DMS153 treated with DMSO at 0.1 percent for 48 hours (cell line): ENCODE measurements at regions not wholly inside any gene's neighbourhood (a gene's known extent, or its start where the extent isn't known, plus 50 kb on each side); places are given as distances from the start of the nearest gene placed in this dataset.
A peak's percentile ranks its signal among the peaks of the same experiment; 100 is the strongest.
"Not testable (repeated sequence)": the region's sequence is repeated elsewhere in the genome, so short reads cannot be mapped to it uniquely, and the experiment has no call there.

Source experiments
- DNase-seq: peaks from one replicate; lab custom pipeline; 2025; ENCODE audit not compliant: unreplicated experiment; lab: John Stamatoyannopoulos, UW

GRCh38 chr6:14384175-14384949 lies 266.8 kb downstream of the CD83 start:
- DNase-seq = peak; percentile 12

DNA sequence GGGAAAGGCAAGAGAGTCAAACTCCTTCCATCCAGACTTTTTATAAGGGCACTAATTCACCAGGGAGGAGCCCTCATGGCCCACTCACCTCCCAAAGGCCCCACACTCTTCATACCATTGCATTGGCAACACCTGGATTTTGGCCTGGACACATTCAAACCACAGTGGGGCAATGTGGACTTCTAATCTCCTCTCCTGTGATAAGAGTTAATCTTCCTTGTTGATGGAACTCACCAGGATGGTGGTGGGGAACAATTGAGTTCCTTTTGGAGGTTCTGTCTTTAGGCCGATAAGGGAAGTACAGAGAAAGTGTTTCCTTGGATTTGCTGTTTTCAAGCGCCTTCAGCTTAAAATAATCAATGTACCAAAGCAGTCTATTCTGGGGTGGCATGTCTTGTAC lies 268.7 kb downstream of the CD83 start:
- DNase-seq = no peak

DNA sequence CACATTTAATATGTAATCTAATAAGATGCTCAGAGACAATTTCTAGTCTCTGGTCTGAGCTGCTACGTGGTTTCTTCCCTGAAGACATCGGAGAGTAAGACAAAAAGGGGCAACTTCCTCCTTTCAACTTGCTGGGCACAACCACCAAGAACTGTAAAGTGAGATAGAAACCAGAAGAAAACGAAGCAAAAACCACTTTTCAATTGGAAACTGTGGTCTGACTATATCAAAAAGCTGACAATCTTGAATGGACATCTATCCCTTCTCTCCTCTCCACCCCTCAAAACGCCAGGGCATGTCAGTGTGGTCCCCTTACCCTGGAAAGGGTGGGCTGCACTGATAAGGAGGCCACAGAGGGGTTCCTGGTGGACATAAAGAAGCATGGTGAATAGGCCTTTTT lies 269.1 kb downstream of the CD83 start:
- no peak for DNase-seq

GRCh38 chr6:14388371-14388770 lies 270.8 kb downstream of the CD83 start:
- no peak for DNase-seq

DNA sequence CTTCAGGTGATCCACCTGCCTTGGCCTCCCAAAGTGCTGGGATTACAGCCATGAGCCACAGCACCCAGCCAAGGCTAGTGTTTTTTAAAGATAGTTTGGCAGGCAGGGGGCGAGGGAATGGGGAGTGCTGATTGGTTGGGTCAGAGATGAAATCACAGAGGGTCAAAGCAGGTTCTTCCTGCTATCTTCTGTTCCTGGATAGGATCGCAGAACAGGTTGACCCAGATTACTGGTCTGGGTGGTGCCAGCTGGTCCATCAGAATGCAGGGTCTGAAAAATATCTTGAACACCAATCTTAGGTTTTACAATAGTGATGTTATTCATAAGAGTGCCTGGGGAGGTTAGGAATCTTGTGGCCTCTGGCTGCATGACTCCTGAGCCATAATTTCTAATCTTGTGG lies 272.2 kb downstream of the CD83 start:
- DNase-seq = not testable (repeated sequence)

DNA sequence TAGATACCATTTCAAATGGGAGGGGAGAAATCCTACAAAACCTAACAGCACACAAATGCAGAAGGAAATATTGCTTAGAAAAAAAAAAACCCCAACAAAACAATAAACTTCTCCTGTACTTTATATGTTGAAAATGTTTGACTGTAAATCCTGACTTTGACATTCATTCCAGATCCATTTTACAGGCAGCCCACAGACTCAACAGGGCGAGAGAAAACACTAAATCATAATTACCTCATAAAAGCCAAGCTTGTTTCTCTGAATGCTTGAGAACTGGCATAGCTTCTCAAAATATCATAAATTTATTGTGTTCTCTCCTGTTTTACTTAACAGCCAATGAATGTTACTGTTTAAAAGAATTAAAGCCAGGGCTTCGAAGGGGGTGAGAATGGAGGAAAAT lies 273.2 kb downstream of the CD83 start:
- DNase-seq = no peak

GRCh38 chr6:14393910-14394309 lies 276.3 kb downstream of the CD83 start:
- no peak for DNase-seq

DNA sequence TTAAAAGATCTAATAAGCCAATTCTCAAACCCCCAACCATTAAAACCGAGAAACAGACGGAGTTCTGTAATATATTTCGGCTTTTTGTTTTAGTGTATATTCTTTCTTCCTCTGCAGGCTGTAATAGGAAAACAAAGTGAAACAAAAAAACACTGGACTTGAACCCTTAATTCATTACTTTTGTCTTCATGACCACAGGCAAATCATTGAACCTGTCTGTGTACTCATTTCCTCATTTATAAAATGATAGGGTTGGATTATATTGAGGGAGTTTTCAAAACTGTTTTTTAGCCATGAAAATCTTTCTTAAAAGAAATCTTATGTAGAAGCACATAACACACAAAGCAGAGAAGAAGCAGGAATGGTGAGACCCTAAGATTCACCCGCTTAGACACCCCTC lies 278.8 kb downstream of the CD83 start:
- no peak for DNase-seq

DNA sequence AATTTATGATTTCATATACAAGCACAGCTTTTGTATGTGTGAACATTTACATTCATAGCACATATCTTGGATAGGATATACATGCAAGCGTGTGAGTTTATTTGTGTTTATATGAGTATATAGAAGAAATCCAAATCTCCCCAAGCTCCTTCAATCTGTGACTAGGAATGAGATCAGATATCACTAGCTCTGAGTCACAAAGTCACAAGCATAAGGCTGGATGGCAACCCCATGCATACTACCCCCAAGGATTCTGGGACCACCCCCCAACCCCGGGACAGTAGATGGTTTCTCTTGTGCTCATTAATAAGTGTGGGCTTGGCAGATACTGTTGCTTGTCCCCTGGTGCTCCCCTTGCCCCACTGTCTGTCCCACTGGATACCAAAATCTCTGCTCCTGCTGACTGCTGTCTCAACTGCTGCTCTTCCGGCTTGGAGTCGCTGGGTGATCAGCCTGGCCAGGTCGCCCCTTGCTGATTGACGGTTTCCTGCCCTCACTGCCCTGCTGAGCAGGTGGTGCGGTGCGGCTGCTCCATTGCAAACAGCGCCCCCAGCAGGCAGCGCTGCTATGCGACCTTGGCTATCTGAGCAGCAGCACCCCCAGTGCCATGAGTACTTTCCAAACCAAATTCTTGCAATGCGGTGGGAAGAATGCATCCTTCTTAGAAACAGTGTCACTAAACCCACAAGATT lies 279.4 kb downstream of the CD83 start:
- no peak for DNase-seq

DNA sequence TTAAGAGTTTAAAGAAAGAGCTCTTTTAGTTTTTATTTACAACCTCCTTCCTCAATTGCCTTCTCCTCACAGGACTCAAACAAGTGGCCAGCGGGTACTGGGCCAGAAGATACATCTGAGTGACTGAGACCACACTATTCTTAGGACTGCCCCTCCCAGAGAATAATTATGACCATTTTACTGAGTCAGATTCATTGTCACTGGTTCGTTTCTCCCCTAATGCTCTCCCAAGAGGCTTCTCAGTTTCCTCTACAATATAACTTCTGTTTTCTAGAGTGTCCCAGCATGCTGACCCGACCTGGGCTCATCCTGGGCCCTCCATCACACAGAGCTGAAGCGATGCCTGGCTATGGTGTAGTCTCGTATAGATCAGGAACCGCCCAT lies 279.9 kb downstream of the CD83 start:
- DNase-seq = no peak

GRCh38 chr6:14398953-14399352 lies 281.4 kb downstream of the CD83 start:
- DNase-seq = no peak

- DNase-seq = no peak
Observed at GRCh38 chr6:14399635-14400034, 282.1 kb downstream of the CD83 start.

- DNase-seq = no peak
Observed at GRCh38 chr6:14401246-14401645, 283.7 kb downstream of the CD83 start.

- DNase-seq = no peak
Observed at GRCh38 chr6:14406614-14407331, 289.2 kb downstream of the CD83 start.

- DNase-seq = no peak
Observed at GRCh38 chr6:14408446-14408845, 290.9 kb downstream of the CD83 start.

- no peak for DNase-seq
Observed at GRCh38 chr6:14412026-14412425, 294.5 kb downstream of the CD83 start.

DNA sequence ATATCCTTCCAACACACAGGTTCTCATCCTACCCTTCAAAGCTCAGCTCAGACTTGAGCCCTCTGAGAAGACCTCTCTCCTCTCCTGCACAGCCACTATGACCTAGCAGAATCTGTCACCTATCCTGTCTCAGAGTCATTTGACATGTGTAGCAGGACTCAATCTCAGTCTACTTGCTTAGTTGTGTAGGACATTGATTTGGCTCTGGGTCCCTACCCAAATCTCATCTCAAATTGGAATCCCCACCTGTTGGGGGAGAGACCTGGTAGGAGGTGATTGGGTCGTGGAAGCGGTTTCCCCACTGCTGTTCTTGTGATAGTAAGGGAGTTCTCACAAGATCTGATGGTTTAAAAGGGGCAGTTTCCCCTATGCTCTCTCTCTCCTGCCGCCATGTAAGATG lies 297.9 kb downstream of the CD83 start:
- DNase-seq = no peak

DNA sequence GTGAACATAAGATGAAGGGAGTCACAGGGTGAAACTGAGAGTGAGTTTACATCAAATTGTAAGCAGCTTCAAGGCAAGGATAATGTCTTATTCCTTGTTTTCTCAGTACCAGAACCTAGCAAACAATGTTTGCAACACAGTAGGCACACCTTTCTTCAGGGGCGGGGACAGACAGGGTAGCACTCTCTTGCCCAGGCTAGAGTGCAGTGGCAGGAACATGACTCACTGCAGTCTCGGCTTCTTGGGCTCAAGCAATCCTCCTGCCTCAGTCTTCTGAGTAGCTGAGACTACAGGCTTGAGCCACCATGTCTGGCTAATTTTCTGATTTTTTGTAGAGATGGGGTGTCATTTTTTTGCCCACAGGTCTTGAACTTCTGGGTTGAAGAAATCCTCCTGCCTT lies 299.8 kb downstream of the CD83 start:
- no peak for DNase-seq

GRCh38 chr6:14419224-14419623 lies 301.7 kb downstream of the CD83 start:
- not testable (repeated sequence) for DNase-seq

- DNase-seq = no peak
Observed at GRCh38 chr6:14422061-14422460, 304.5 kb downstream of the CD83 start.

DNA sequence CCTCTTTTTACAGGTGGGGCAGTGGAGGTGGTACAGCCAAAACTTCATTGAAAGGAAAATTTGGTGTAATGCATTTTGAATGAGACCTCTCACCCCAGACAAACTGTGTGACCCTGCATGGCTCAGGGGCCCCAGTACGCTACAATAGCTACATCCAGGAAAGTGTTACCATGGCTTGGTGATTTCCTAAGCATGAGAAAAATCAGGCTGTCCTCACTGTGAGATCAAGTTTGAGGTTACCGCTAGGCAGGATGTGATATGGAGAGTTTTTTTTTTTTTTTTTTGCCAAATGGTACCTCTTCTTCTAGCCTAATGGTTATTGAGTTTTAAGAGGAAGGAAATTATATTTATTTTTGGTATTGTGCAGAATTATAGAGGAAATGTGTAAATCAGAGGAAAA lies 305.3 kb downstream of the CD83 start:
- DNase-seq = no peak

DNA sequence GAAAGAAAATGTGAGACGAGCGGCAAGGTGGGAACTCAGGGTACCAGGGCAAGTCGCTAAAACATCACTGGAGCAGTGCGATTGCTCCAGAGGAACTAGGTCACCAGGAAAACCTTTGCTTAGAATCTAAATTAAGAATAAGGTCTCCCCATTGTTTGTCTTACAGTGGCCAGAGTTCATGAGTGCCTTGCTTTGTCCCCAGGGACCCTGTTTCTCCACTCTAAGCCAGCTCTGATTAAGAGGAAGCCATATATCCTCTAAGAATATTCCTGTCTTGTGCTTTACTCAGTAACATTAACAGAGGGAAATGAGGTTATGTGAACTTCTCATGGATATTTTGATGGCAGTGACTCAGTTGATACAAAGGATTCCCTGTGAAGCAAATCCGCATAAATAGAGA lies 305.8 kb downstream of the CD83 start:
- DNase-seq = no peak
